ENCODE measurements at regions not wholly inside any gene's neighbourhood (a gene's known extent, or its start where the extent isn't known, plus 50 kb on each side); places are given as distances from the start of the nearest gene placed in this dataset.

GRCh38 chr18:45155526-45155925, 459.8 kb upstream of the SLC14A2 start:
- Histone ChIP-seq H3K36me3 (no peaks in the 10 kb centered on the region), H3K9me3 (ENCODE audit: low read depth) (no peaks in the 10 kb centered on the region), H3K27ac (no peak overlapping the region), H4K20me1 (ENCODE audit: low read depth) (no peaks in the 10 kb centered on the region), H3K9ac (no peak overlapping the region), H3K4me1 (no peaks in the 10 kb centered on the region), H2AFZ (replicated peaks) (no peak overlapping the region), H3K79me2 (ENCODE audit: low read depth) (no peaks in the 10 kb centered on the region), H3K4me2 (no peak overlapping the region), H3K27me3 (no peaks in the 10 kb centered on the region), H3F3A (ENCODE audit: low read depth) (no peaks in the 10 kb centered on the region), H3K4me3 (no peak overlapping the region)
- TF ChIP-seq EZH2 (IDR thresholded peaks at IDR 0.05) (no peak), EZH2phosphoT487 (IDR thresholded peaks at IDR 0.05) (no peak), CTCF (IDR thresholded peaks at IDR 0.05) (no peak)
- Mint-ChIP-seq H3K4me1 (no peaks in the 10 kb centered on the region), H3K27me3 (ENCODE audit: insufficient read depth, low read depth) (no peaks in the 10 kb centered on the region), H3K36me3 (no peaks in the 10 kb centered on the region), H3K9me3 (no peaks in the 10 kb centered on the region), H3K27ac (no peak overlapping the region), H3K4me3 (no peak overlapping the region)
- no peak for DNase-seq (ENCODE audit: low spot score)

- no peak for TF ChIP-seq EZH2phosphoT487 (IDR thresholded peaks at IDR 0.05)
- no peak for TF ChIP-seq CTCF (IDR thresholded peaks at IDR 0.05)
- no peak for TF ChIP-seq EZH2 (IDR thresholded peaks at IDR 0.05)
- no peak for DNase-seq (ENCODE audit: low spot score)
- H3K27ac Mint-ChIP-seq = no peak overlapping the region
- no peaks in the 10 kb centered on the region for H3K36me3 Mint-ChIP-seq
- H3K4me3 Mint-ChIP-seq = no peak overlapping the region
- no peaks in the 10 kb centered on the region for H3K9me3 ChIP-seq (ENCODE audit: low read depth)
- no peak overlapping the region for H3K9ac ChIP-seq
- H3K9me3 Mint-ChIP-seq = no peaks in the 10 kb centered on the region
- no peaks in the 10 kb centered on the region for H3F3A ChIP-seq (ENCODE audit: low read depth)
- no peaks in the 10 kb centered on the region for H3K79me2 ChIP-seq (ENCODE audit: low read depth)
- H3K4me2 ChIP-seq = no peak overlapping the region
- H3K4me1 ChIP-seq = no peaks in the 10 kb centered on the region
- no peak overlapping the region for H2AFZ ChIP-seq (replicated peaks)
- H3K27ac ChIP-seq = no peak overlapping the region
- H3K4me3 ChIP-seq = no peak overlapping the region
- no peaks in the 10 kb centered on the region for H3K4me1 Mint-ChIP-seq
- H3K27me3 Mint-ChIP-seq (ENCODE audit: insufficient read depth, low read depth) = no peaks in the 10 kb centered on the region
- H3K27me3 ChIP-seq = no peaks in the 10 kb centered on the region
- H4K20me1 ChIP-seq (ENCODE audit: low read depth) = no peaks in the 10 kb centered on the region
- H3K36me3 ChIP-seq = no peaks in the 10 kb centered on the region
Measured at GRCh38 chr18:45156946-45157345, 458.3 kb upstream of the SLC14A2 start.

- no peak for TF ChIP-seq EZH2 (IDR thresholded peaks at IDR 0.05)
- no peak for TF ChIP-seq EZH2phosphoT487 (IDR thresholded peaks at IDR 0.05)
- no peak for TF ChIP-seq CTCF (IDR thresholded peaks at IDR 0.05)
- Histone ChIP-seq H2AFZ (replicated peaks) (no peak overlapping the region), H3K4me3 (no peak overlapping the region), H3K4me1 (no peaks in the 10 kb centered on the region), H3F3A (ENCODE audit: low read depth) (no peaks in the 10 kb centered on the region), H4K20me1 (ENCODE audit: low read depth) (no peaks in the 10 kb centered on the region), H3K9me3 (ENCODE audit: low read depth) (no peaks in the 10 kb centered on the region), H3K9ac (no peak overlapping the region), H3K4me2 (no peak overlapping the region), H3K27me3 (no peaks in the 10 kb centered on the region), H3K27ac (no peak overlapping the region), H3K79me2 (ENCODE audit: low read depth) (no peaks in the 10 kb centered on the region), H3K36me3 (no peaks in the 10 kb centered on the region)
- H3K27me3 Mint-ChIP-seq (ENCODE audit: insufficient read depth, low read depth) = no peaks in the 10 kb centered on the region
- no peaks in the 10 kb centered on the region for H3K4me1 Mint-ChIP-seq
- H3K4me3 Mint-ChIP-seq = no peak overlapping the region
- no peaks in the 10 kb centered on the region for H3K9me3 Mint-ChIP-seq
- no peak overlapping the region for H3K27ac Mint-ChIP-seq
- H3K36me3 Mint-ChIP-seq = no peaks in the 10 kb centered on the region
- DNase-seq (ENCODE audit: low spot score) = no peak
Measured at GRCh38 chr18:45157576-45157975, 457.7 kb upstream of the SLC14A2 start.

- H3K4me3 Mint-ChIP-seq = no peak overlapping the region
- no peaks in the 10 kb centered on the region for H3F3A ChIP-seq (ENCODE audit: low read depth)
- H3K27me3 Mint-ChIP-seq (ENCODE audit: insufficient read depth, low read depth) = peaks cover 2% of the 10 kb centered on the region
- H3K4me1 ChIP-seq = no peaks in the 10 kb centered on the region
- TF ChIP-seq EZH2phosphoT487 (IDR thresholded peaks at IDR 0.05) (no peak), CTCF (IDR thresholded peaks at IDR 0.05) (no peak), EZH2 (IDR thresholded peaks at IDR 0.05) (no peak)
- H3K36me3 Mint-ChIP-seq = no peaks in the 10 kb centered on the region
- H4K20me1 ChIP-seq (ENCODE audit: low read depth) = no peaks in the 10 kb centered on the region
- no peaks in the 10 kb centered on the region for H3K79me2 ChIP-seq (ENCODE audit: low read depth)
- no peak overlapping the region for H3K4me3 ChIP-seq
- no peaks in the 10 kb centered on the region for H3K9me3 ChIP-seq (ENCODE audit: low read depth)
- no peaks in the 10 kb centered on the region for H3K36me3 ChIP-seq
- no peak overlapping the region for H3K4me2 ChIP-seq
- H3K9me3 Mint-ChIP-seq = no peaks in the 10 kb centered on the region
- H3K27ac Mint-ChIP-seq = no peak overlapping the region
- no peak overlapping the region for H3K27ac ChIP-seq
- no peak for DNase-seq (ENCODE audit: low spot score)
- H3K27me3 ChIP-seq = no peaks in the 10 kb centered on the region
- H3K4me1 Mint-ChIP-seq = no peaks in the 10 kb centered on the region
- H2AFZ ChIP-seq (replicated peaks) = no peak overlapping the region
- no peak overlapping the region for H3K9ac ChIP-seq
Measured at GRCh38 chr18:45161850-45162249, 453.4 kb upstream of the SLC14A2 start.
